ENCODE measurements at regions not wholly inside any gene's neighbourhood (a gene's known extent, or its start where the extent isn't known, plus 50 kb on each side); places are given as distances from the start of the nearest gene placed in this dataset.

DNA sequence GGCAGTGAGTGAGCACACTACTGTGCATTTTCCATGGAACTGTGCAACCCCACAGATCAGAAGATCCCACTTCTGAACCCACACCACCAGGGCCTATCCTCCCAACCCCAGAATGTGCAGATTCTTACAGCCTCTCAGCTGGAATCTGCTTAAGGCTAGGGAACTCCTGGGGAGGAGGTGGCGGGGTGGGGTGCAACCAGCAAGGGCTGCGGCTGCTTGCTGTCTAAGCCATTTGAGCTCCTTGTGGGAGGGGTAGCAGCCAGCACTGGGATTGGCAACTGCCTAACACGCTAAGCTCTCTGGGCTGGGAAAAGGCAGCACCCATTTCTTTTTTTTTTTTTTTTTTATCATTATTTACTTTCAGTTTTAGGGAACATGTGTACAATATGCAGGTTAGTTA, 353.3 kb downstream of the RAB28 start:
- H3K4me3 ChIP-seq (ENCODE audit: low read length), result no peak overlapping the region
- no peak overlapping the region for H3K9ac ChIP-seq (ENCODE audit: low read depth, low read length)
- no peaks in the 10 kb centered on the region for H3K27me3 ChIP-seq (ENCODE audit: insufficient read depth, low read length)
- H3K4me1 ChIP-seq (ENCODE audit: insufficient read depth, low read length), result no peaks in the 10 kb centered on the region
- WGBS, result 49% methylated on average over 3 of the region's 3 CpGs
- no peak overlapping the region for H3K27ac ChIP-seq (ENCODE audit: low read depth, low read length)
- no peaks in the 10 kb centered on the region for H3K36me3 ChIP-seq (ENCODE audit: insufficient read depth, low read length)
- H3K9me3 ChIP-seq (ENCODE audit: insufficient read depth, low read depth, low read length), result no peaks in the 10 kb centered on the region

DNA sequence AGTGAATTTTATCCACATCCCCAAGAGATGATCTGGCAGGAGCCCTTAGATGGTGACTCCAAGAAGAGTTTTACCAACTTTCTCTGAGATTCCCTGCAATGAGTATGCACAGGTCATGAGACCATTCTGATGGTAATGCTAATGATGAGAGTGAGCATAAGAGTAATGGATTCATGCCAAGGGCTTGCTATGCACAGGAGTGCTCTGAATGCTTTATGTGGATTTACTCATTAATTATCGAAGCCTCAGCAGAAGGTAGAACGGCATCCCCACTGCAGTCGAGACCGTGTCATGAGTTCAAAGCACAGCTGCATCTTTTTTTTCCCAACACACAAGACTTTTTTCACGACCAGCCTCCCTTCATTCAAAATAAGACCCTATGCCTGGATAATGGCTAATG, 355.0 kb downstream of the RAB28 start:
- no peak overlapping the region for H3K4me3 ChIP-seq (ENCODE audit: low read length)
- no peaks in the 10 kb centered on the region for H3K27me3 ChIP-seq (ENCODE audit: insufficient read depth, low read length)
- H3K27ac ChIP-seq (ENCODE audit: low read depth, low read length), result no peak overlapping the region
- H3K4me1 ChIP-seq (ENCODE audit: insufficient read depth, low read length), result no peaks in the 10 kb centered on the region
- H3K36me3 ChIP-seq (ENCODE audit: insufficient read depth, low read length), result no peaks in the 10 kb centered on the region
- H3K9me3 ChIP-seq (ENCODE audit: insufficient read depth, low read depth, low read length), result no peaks in the 10 kb centered on the region
- WGBS, result 90% methylated on average over 5 of the region's 5 CpGs
- no peak overlapping the region for H3K9ac ChIP-seq (ENCODE audit: low read depth, low read length)

DNA sequence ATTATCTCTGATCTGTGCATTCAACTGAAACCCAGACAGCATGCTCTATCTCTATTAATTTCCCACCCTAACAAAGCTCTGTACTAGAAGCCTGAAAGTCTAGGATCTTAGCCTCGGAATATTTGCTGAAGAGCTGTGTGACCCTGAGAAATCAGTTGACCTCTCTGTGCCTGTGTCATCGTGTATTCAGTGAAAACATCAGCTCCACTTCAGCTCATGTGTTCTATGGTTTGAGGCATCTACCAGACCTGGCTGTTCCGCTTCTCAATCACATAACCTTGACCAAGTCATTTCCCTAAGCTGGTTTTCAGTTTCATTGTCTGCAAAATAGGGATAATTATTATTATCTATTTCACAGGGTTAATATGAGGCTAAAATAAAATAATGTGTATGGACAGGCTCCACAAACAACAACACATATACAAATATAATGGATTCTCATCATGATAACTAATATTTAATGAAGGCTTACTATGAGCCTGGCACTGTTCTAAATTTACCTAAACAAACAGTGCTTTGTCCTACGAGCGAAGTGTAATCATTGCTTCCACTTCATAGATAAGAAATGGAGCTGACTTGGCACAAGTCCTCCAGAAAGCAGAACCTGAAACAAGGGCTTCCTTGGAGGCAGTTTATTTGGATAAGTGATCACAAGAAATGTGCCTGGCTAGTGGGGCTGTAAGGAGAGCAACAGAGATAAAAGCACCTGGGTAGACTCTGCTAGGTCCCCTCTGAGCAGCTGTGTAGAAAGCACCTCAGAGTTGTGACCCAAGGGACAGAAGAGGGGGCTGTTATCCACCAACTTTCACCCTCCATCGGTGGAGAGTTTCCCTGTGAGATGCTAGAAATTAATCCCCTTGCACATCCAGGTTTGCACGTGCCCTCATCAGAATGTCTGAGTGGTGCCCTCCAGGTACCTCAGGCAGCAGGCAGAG, 356.9 kb downstream of the RAB28 start:
- WGBS, result 66% methylated on average over 7 of the region's 7 CpGs
- no peak overlapping the region for H3K27ac ChIP-seq (ENCODE audit: low read depth, low read length)
- no peak overlapping the region for H3K9ac ChIP-seq (ENCODE audit: low read depth, low read length)
- no peaks in the 10 kb centered on the region for H3K36me3 ChIP-seq (ENCODE audit: insufficient read depth, low read length)
- no peaks in the 10 kb centered on the region for H3K9me3 ChIP-seq (ENCODE audit: insufficient read depth, low read depth, low read length)
- H3K4me3 ChIP-seq (ENCODE audit: low read length), result no peak overlapping the region
- no peaks in the 10 kb centered on the region for H3K4me1 ChIP-seq (ENCODE audit: insufficient read depth, low read length)
- H3K27me3 ChIP-seq (ENCODE audit: insufficient read depth, low read length), result no peaks in the 10 kb centered on the region

DNA sequence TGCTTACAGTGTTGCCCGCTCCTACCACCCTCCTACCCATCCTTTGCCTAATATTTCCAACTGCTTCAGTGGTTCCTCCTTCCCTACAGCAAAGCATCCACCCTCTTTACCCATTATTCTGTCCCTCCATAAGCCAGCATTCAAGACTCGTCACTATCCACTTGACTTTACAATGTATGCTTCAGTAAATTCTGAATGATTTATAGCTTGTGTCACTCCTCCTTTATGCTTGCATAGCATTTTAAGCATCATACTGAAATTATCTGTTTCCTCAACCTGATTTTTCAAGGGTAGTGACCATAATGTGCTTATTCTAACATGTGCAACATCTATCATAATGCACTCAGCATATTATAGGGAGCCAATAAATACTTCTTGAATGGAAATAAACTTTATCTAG, 365.5 kb downstream of the RAB28 start:
- H3K4me1 ChIP-seq (ENCODE audit: insufficient read depth, low read length), result no peaks in the 10 kb centered on the region
- H3K27ac ChIP-seq (ENCODE audit: low read depth, low read length), result no peak overlapping the region
- no peaks in the 10 kb centered on the region for H3K9me3 ChIP-seq (ENCODE audit: insufficient read depth, low read depth, low read length)
- no peak overlapping the region for H3K4me3 ChIP-seq (ENCODE audit: low read length)
- H3K9ac ChIP-seq (ENCODE audit: low read depth, low read length), result no peak overlapping the region
- H3K36me3 ChIP-seq (ENCODE audit: insufficient read depth, low read length), result no peaks in the 10 kb centered on the region
- WGBS, result 96% methylated on average over 2 of the region's 2 CpGs
- no peaks in the 10 kb centered on the region for H3K27me3 ChIP-seq (ENCODE audit: insufficient read depth, low read length)

DNA sequence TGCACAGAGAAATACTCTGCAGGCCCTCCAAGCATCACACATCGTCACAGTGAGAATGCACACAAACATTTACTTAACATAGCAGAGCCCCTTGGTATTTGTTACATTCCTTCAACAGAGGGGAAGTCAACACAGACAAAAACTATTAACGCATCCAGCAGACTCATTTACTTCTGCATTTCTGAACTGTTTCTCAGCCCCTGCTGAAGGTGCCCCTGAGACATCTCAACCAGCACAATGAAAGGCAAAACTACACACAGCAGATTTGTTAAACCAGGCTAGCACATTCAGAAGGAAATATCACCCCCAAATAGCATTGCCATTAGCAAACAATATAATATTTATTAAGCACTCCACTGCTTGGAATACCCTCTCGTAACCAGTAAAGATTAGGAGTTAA, 367.0 kb downstream of the RAB28 start:
- Histone ChIP-seq H3K4me3 (ENCODE audit: low read length) (no peak overlapping the region), H3K4me1 (ENCODE audit: insufficient read depth, low read length) (no peaks in the 10 kb centered on the region), H3K36me3 (ENCODE audit: insufficient read depth, low read length) (no peaks in the 10 kb centered on the region), H3K9ac (ENCODE audit: low read depth, low read length) (no peak overlapping the region), H3K27me3 (ENCODE audit: insufficient read depth, low read length) (no peaks in the 10 kb centered on the region), H3K9me3 (ENCODE audit: insufficient read depth, low read depth, low read length) (no peaks in the 10 kb centered on the region), H3K27ac (ENCODE audit: low read depth, low read length) (no peak overlapping the region)
- 88% methylated on average over 3 of the region's 3 CpGs for WGBS

DNA sequence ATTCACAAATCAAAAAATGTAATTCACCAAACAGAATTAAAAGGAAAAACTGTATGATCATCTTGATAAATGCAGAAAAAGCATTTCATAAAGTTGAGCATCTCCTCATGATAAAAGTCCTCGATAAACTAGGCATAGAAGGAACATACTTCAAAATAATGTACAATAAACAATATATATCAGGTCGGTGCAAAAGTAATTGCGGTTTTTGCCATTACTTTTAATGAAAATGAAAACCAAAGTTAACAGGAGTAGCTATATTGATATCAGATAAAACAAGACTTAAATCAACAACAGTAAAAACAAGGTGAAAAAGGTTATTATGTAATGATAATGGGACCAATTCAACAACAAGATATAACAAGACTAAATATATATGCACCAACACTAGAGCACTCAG, 372.1 kb downstream of the RAB28 start:
- Histone ChIP-seq H3K9ac (ENCODE audit: low read depth, low read length) (no peak overlapping the region), H3K4me3 (ENCODE audit: low read length) (no peak overlapping the region), H3K27ac (ENCODE audit: low read depth, low read length) (no peak overlapping the region), H3K4me1 (ENCODE audit: insufficient read depth, low read length) (no peaks in the 10 kb centered on the region), H3K36me3 (ENCODE audit: insufficient read depth, low read length) (no peaks in the 10 kb centered on the region), H3K9me3 (ENCODE audit: insufficient read depth, low read depth, low read length) (peaks cover 13% of the 10 kb centered on the region), H3K27me3 (ENCODE audit: insufficient read depth, low read length) (no peaks in the 10 kb centered on the region)
- WGBS, result 80% methylated on average over 1 of the region's 3 CpGs

DNA sequence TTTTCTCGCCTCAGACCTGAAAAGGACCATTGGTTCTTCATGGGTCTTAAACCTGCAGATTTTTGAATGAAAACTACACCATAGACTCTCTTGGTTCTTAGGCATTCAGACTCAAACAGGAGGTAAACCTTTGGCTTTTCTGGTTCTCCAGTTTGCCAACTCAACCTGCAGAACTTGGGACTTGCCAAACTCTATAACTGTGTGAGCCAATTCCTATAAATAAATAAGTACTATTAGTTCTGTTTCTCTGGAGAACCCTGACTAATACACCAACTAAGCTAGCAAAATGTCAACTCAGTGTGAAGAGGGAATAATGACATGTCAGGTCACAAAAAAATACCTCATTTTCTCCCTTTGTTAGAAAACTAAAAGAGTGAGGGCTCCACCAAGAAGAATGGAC, 374.6 kb downstream of the RAB28 start:
- WGBS, result 69% methylated on average over 1 of the region's 1 CpG

DNA sequence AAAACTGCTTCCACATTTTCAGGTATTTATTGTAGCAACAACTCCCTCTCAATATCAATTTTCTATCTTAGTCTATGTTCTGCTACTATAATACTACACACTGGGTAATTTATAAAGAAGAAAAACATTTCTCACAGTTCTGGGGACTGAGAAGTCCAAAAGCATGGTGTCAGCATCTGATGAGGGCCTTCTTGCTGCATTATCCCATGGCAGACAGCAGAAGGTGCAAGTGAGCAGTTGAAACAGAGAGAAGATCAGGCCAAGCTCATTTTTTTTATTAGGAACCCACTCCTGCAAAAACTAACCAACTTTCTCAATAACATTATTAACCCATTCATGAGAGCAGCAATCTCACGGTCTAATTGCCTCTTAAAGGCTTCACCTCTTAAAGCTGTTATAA, 376.0 kb downstream of the RAB28 start:
- Histone ChIP-seq H3K36me3 (ENCODE audit: insufficient read depth, low read length) (no peaks in the 10 kb centered on the region), H3K4me3 (ENCODE audit: low read length) (no peak overlapping the region), H3K27ac (ENCODE audit: low read depth, low read length) (no peak overlapping the region), H3K9me3 (ENCODE audit: insufficient read depth, low read depth, low read length) (peaks cover 15% of the 10 kb centered on the region), H3K27me3 (ENCODE audit: insufficient read depth, low read length) (no peaks in the 10 kb centered on the region), H3K9ac (ENCODE audit: low read depth, low read length) (no peak overlapping the region), H3K4me1 (ENCODE audit: insufficient read depth, low read length) (no peaks in the 10 kb centered on the region)
- 100% methylated on average over 1 of the region's 1 CpG for WGBS

More for the DNA sequence above, 374.6 kb downstream of the RAB28 start:
- no peak overlapping the region for H3K9ac ChIP-seq (ENCODE audit: low read depth, low read length)
- no peaks in the 10 kb centered on the region for H3K4me1 ChIP-seq (ENCODE audit: insufficient read depth, low read length)
- no peaks in the 10 kb centered on the region for H3K36me3 ChIP-seq (ENCODE audit: insufficient read depth, low read length)
- H3K4me3 ChIP-seq (ENCODE audit: low read length), result no peak overlapping the region
- H3K27ac ChIP-seq (ENCODE audit: low read depth, low read length), result 0 out of 2 replicates have a peak overlapping the region, but pooled peaks have one; percentile 20
- peaks cover 15% of the 10 kb centered on the region for H3K9me3 ChIP-seq (ENCODE audit: insufficient read depth, low read depth, low read length)
- no peaks in the 10 kb centered on the region for H3K27me3 ChIP-seq (ENCODE audit: insufficient read depth, low read length)

DNA sequence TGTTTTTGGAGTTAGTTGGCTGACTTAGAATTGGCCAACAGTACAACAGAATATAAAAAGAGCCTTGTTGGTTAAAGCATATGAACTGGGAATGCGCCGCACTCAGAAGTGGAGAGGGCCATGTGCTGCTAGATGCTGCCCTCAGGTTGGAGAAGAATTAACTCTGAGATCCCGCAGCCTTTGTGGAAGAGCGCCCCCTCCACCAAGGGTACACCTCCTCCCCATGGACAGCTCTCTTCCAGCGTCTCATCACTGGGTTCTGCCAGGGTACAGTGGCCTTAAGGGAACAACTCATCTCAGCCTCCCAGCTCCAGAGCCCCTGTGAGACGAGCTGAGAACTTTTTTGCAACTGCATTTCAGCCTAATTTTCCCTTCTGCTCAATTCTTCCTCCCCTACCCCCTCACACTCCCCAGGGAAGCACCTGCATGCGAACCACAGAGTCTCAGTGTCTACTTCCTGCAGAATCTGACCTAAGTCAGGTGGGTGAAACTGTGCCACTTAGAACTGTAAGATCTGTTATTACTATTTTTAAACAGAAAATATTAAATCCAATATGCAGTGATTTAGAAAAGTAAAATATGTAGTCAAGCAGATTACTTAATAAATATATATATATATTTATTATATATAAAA, 380.6 kb downstream of the RAB28 start:
- no peaks in the 10 kb centered on the region for H3K36me3 ChIP-seq (ENCODE audit: insufficient read depth, low read length)
- no peak overlapping the region for H3K27ac ChIP-seq (ENCODE audit: low read depth, low read length)
- no peaks in the 10 kb centered on the region for H3K27me3 ChIP-seq (ENCODE audit: insufficient read depth, low read length)
- 85% methylated on average over 7 of the region's 7 CpGs for WGBS
- no peak overlapping the region for H3K4me3 ChIP-seq (ENCODE audit: low read length)
- peaks cover 15% of the 10 kb centered on the region for H3K9me3 ChIP-seq (ENCODE audit: insufficient read depth, low read depth, low read length)
- no peaks in the 10 kb centered on the region for H3K4me1 ChIP-seq (ENCODE audit: insufficient read depth, low read length)
- H3K9ac ChIP-seq (ENCODE audit: low read depth, low read length), result no peak overlapping the region

DNA sequence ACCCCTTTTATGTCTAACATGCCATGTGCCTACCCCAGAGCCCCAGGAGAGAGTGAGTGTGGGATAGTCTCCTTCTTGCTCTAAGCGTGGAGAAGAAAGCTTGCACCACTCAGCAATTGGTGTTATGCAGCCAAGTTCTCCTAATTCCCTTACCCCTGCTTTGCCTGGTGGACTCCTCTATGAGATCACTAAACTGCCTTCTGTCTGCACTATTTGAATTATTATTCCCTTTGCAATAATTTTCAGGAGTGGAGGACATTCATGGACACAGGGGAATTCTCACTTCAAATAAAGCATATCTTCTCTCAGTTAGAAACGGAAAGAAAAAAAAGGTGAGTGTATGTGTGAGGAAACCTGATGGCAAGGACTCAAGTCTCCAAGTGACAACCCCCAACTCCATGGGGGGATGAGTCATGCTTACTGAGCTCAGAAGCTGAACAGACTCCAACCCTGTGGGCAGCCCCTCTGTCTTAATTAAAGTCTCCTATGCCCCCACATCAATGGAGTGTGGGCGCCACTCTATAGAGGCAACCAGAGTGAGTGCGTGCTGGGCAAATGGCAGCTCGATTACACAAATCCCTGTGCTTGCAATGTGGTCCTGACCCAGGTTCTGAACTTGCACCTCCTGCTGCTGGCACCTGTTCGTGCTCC, 381.9 kb downstream of the RAB28 start:
- Histone ChIP-seq H3K4me1 (ENCODE audit: insufficient read depth, low read length) (no peaks in the 10 kb centered on the region), H3K36me3 (ENCODE audit: insufficient read depth, low read length) (no peaks in the 10 kb centered on the region), H3K9me3 (ENCODE audit: insufficient read depth, low read depth, low read length) (peaks cover 4% of the 10 kb centered on the region), H3K4me3 (ENCODE audit: low read length) (no peak overlapping the region), H3K9ac (ENCODE audit: low read depth, low read length) (no peak overlapping the region), H3K27me3 (ENCODE audit: insufficient read depth, low read length) (no peaks in the 10 kb centered on the region), H3K27ac (ENCODE audit: low read depth, low read length) (no peak overlapping the region)
- WGBS, result 96% methylated on average over 5 of the region's 6 CpGs

DNA sequence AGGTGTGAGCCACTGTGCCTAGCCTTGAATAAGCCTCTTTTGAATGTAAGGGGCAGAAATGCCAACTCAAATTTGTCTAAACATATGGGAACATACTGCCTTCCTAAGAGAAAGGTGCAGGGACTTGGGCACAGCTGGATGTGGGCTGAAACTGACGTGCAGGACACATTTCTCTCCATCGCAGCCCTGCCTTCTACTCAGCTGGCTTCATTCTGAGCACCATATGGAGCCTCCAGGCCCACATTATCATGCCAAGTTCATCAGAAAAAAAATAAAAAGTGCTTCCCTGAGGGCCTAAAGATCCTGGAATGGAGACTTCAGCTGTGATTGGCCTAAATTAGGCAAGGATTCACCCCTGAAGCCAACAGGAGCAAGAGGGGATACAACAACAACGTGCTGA, 386.2 kb downstream of the RAB28 start:
- Histone ChIP-seq H3K27ac (ENCODE audit: low read depth, low read length) (no peak overlapping the region), H3K4me1 (ENCODE audit: insufficient read depth, low read length) (no peaks in the 10 kb centered on the region), H3K4me3 (ENCODE audit: low read length) (no peak overlapping the region), H3K9me3 (ENCODE audit: insufficient read depth, low read depth, low read length) (no peaks in the 10 kb centered on the region), H3K36me3 (ENCODE audit: insufficient read depth, low read length) (no peaks in the 10 kb centered on the region), H3K9ac (ENCODE audit: low read depth, low read length) (no peak overlapping the region), H3K27me3 (ENCODE audit: insufficient read depth, low read length) (no peaks in the 10 kb centered on the region)
- 92% methylated on average over 3 of the region's 3 CpGs for WGBS
